Renal pelvis (tissue), 1 donor: ENCODE measurements at regions not wholly inside any gene's neighbourhood (a gene's known extent, or its start where the extent isn't known, plus 50 kb on each side); places are given as distances from the start of the nearest gene placed in this dataset.

Experiments used
- DNase-seq: peaks from one replicate; pipeline ENCODE4 v3.0.0-alpha.2; 2013

DNA sequence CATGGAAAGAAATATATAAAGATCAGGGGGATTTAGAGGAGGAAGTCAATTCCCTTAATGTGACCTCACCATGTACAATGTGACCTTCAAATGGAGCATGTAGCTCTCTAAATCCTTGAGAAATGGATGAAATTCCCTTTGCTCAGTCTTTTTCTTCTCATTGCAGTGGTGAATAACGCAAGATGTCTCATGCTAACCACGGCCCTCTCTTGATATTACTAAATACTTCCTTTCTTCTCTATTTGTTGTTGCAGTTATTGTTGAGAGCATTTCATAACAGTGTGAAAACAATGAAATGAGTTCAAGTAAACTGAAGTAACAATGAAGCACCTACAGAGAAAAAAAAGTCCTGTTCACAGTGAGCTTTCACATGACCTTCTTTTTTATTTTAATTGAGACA is 55.6 kb downstream of the ZNF281 start:
- DNase-seq, result no peak

DNA sequence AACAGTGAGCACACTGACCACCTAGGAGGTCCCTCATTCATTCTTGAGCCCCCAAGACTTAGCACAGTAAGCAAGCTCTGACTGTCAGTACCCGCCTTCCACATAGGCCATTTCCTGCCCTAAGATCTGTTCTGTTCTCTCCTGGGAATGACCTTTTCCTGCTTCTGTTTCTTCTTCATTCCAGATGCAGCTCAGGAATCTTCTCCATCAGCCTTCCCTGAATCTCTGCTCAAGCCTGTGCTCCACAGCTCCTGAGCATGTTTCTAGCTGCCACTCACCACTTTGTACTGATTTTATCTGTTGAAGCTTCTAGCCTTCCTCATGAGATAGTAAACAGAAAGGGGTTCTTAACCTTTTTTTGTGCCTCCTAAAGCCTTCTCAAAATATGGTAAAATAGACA is 56.6 kb downstream of the ZNF281 start:
- DNase-seq, result no peak

DNA sequence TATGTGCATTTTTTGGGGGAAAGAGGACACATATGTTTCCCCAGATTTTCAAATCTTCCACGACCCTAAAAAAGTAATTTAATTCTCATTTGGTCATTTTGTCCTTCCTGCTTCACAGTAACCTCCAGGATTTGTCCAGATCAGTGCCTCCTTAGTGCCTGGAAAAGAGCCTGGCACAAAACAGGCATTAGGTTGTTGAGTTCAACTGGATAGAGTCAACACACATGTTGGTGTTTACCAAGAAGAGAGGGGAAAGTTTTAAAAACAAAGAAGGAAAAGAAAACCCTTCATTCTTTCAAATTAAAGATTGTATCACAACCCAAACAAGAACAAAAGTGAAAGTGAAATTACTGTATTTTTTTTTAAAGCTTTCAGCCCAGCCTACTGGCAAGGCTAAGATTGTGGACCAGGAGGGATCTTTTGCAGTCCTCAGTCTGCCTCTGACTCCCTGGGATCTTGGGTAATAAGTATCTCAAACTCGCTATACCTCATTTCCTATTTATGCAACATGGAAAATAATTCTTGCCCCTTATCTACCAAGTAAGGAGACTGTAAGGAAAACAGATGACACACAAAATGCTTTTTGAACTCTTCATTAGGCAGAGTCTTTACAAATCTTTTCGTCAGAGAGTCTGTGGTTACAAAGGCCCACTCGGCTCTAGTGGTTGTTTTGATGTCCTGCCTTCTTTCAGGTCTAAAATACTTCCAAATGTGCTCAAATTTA is 57.8 kb downstream of the ZNF281 start:
- no peak for DNase-seq

DNA sequence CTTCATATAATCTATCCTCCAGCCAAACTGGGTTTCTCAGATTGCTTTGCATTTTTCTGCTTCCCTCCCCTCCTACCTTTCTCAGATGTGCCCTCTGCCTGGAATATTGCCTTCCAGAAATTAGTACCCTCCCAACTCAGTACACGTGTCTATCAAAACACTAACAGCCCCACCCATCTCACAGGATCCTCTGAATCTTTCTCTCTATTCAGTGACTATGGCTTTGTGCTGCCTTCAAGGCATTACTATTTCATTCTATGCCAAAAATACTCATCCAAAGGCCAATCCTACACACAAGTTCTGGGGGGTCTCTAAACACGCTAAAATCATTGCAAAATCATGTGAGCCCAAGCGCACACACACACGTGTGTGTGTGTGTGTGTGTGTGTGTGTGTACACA is 58.4 kb downstream of the ZNF281 start:
- DNase-seq, result no peak

DNA sequence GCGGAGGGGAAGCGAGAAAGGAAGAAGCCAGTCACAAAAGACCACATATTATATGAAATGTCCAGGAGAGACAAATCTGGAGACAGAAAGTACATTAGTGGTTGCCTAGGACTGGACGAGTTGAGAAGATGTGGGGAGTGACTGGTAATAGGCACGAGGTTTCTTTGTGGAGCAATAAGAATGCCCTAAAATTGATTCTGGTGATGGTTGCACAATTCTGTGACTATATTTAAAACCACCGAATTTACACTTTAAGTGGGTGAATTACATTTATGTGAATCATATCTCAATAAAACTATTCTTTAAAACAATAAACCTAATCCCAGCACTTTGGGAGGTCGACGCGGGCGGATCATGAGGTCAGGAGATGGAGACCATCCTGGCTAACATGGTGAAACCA is 63.1 kb downstream of the ZNF281 start:
- DNase-seq, result no peak

DNA sequence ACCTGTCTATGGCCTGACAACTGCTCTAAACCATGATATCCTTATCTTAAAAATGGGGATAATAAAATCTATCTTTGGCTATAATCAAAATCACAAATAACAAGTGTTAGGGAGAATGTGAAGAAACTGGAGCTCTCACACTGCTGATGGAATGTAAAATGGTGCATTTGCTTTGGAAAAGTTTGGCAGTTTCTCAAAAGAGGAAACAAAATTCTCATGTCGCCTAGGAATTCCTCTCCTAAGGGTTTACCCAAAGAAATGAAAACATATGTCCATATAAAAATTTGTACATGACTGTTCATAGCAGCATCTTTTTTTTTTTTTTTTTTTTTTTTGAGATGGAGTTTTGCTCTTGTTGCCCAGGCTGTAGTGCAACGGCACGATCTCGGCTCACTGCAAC is 64.3 kb downstream of the ZNF281 start:
- no peak for DNase-seq

DNA sequence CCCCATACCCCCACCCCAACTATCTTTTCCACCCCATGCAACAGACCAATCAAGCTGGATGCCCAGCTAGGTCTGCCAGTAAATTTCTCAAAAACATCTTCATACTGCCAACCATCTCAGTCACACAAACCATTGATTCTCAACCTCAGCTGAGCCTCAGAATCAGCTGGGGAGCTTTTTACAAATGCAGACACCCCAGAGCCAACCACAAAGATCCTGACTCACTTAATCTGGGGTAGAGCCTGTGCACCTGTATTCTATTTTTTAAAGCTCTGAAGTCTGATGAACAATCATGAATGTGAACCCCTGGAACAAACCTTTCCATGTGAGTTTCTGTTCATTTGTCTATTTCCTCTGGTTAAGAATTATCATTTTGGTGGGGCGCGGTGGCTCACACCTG is 66.0 kb downstream of the ZNF281 start:
- DNase-seq, result no peak

DNA sequence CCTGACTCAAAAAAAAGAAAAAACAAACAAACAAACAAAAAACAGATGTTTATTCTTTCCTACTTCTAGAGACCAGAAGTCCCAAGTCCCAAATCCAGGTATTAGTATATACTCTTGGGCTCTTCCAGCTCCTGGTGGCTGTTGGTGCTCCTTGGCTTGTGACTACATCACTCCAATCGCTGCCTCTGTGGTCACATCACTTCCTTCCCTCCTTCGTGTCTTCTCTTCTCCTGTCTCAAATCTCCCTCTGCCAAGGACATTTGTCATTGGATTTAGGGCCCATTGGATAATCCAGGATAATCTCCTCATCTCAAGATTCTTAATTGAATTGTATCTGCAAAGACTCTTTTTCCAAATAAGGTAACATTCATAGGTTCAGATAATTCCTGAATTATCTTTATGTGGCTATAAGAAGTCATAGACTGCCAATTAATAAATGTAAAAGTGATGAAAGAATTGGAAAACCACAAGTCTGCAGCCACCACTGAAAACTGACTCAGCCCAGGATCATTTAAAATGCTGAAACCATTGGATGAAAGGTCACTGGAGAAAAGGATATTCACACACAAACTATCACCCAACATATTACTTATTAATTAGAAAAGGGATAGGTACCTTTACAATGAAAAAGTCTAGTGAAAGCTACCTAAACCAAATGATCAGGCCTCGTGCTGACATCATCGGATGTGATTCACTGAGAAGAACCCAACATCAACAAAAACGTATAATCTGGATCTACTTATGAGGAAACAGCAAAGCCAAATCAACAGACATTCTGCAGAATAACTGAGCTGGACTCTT is 67.1 kb downstream of the ZNF281 start:
- no peak for DNase-seq

DNA sequence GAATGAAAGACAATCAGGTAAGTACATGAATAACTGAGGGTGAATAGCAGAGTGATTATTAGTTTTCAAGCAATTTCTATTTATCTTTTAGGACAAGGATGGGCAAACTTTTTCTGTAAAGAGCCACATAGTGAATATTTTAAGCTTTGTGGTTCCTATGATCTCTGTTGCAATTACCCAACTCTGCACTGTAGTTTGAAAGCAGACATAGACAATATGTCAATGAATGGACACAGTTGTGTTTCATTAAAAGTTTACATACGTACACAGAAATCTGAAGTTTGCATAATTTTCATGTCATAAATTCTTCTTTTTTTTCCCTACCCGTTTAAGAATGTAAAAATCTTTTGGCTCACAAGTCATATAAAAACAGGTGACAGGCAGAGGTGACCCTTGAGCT is 71.4 kb downstream of the ZNF281 start:
- no peak for DNase-seq

DNA sequence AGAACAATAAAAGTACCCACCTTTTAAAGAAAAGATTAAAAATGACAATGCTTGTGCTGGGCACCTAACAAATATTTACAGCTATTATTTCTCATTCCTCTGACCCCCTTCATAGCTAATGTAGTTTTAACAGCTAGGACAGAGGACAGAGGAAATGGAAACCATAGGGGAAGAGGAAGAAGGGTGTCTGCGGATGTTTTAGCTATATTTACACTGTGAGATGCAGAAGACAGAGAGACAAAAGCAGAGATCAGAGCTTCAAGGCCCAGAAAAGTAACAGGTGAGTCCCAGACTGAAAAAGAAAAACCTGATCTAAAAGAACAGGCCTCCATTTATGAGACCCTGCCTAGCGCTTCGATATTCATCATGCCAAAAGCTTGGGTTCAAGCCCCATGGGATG is 72.0 kb downstream of the ZNF281 start:
- no peak for DNase-seq

DNA sequence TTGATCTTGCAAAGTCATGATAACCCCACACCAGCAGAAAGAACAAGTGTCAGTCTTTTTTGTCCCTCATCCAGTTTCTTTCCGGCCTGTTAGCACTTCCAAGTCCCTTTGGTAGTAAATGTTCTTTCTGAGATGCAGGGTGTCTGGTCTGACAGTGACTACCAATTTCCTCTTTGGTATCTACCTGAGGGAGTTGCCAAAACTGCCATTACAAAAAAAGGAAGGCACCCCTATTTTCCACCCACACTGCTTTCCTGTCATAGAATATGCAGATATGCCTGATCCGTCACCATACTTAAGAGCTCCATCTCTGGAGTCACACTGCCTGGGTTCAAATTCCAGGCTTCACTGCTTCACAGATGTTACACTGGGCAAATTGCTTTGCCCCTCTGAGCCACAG is 72.4 kb downstream of the ZNF281 start:
- no peak for DNase-seq

DNA sequence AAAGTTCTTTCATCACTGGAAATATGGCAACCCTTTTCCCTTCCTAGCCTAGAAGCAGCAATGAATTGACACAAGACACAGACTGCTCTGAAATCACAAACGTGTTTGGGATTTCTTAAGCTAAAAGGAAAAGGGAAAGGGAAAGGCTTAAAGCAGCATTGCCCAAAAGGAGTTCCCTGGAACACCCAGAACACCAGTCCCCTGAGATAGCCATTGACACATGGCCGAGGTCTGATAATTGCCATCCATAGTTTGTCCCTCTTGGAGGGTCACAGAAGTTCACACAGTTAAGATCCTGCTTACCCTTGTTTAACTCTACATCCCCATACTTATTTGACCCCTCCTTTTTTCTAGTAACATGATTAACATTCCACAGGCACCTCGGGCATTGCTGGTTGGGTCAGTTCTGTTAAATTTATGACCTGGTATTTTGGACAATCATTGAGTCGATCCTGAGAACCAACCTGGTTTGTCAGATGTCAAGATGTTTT is 72.9 kb downstream of the ZNF281 start:
- DNase-seq, result no peak

DNA sequence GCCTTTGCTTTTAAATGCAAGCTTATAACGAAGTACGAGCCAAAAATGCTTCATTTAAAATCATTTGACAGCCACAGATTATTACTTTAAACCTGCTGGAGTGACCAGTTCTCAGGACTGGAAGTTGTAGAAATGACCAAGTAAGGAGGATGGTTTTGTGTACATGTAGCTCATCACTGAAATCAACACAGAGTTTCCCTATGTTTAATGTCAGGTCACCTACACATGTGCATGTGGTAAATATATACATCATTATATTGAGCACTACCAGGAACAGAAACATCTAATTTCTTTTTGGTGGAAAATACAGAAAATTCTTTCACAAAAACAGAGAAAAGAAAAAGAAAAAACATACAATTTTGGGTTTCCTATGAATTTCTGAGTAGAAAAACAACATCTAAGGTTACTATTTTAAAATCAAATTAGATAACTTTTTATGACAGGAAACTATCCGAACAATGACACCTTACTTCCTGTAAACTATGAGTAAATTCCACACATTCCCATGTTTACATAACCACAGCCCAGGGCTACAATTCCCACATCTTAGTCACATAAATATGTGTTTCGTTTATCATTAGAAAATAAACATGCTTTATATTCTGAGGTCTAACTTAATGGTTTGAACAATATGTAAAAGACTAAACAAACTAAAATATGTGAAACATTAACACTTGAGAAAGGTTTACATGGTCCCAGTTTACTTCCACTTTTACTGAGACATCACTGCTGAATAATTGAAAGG is 73.6 kb downstream of the ZNF281 start:
- no peak for DNase-seq

DNA sequence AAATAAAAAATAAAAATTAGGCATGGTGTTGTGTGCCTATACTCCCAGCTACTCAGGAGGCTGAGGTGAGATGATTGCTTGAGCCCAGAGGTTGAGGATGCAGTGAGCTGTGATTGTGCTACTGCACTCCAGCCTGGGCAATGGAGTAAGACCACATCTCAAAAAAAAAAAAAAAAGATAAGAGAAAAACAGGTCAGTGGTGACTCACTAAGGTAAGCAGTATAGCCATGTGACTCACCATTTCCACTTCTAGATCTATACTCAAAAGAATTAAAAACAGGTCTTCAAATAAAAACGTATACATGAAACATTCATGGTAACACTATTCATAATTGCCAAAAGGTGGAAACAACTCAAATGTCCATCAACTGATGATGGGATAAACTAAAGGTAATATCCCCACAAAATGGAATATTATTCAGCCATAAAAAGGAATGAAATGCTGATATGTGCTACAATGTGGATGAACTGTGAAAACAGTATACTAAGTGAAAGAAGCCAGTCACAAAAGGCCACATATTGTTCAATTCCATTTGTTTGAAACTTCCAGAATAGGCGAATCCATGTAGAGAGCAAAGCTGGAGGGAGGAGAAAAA is 75.1 kb downstream of the ZNF281 start:
- DNase-seq, result no peak

DNA sequence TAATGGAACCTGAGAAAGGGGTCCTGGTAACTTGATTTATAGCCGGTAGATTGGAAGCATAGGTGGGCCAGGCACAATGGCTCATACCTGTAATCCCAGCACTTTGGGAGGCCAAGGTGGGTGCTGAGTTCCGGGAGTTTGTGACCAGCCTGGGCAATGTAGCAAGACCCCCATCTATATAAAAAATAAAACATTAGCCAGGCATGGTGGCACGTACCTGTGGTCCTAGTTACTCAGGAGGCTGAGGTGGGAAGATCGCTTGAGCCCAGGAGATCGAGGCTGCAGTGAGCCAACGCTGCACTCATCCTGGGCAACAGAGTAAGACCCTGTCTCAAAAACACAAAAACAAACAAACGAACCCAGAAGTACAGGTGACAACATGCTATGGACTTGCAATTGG is 76.5 kb downstream of the ZNF281 start:
- no peak for DNase-seq

DNA sequence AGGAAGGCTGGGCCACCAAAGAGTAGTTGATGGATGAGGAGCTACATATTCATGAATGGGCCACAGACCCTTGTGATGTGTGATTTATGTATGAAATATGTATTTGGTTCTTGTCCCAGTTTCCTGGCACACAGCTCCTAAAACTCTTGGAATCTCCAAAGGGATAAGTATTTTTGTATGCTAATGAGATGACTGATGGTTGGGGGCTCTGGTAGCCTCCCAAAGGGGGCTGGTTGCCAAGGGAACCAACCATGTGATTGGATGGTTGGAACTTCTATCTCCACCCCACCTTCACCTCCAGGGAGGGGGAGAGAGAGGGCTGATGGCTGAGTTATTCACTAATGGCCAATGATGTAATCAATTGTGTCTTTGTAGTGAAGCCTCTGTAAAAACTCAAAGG is 77.1 kb downstream of the ZNF281 start:
- no peak for DNase-seq

DNA sequence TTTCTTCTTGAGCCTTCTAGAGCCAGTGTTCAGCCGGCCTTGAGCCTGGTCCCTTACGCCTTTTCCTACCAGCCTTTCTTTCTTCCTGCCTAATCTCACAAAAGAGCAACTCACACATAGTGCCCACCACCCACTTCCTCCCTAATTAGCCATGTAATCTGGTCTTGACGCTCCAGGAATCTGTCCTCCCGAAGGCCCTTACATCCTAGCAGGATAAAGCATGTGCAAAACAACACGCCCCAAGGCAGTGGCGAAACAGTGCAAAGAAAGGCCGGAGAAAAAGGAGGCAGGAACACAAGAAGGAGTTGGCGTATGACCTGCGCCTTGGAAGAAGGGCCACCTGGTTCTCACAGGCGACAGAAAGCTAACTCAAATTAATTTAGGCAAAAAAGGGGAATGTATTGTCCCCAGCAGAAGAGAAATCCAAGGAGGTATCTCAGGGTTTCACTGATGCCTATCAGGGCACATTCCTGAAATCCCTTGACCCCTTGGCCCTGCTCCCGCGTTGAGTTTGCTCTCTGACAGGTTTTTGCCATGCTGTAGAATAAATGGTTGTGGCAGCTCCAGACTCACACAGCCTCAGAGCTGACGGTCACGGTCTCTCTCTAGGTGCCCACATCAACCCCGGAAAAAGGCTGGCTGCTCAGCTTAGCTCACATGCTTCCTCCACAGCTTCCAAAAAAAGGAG is 79.0 kb downstream of the ZNF281 start:
- DNase-seq, result no peak

DNA sequence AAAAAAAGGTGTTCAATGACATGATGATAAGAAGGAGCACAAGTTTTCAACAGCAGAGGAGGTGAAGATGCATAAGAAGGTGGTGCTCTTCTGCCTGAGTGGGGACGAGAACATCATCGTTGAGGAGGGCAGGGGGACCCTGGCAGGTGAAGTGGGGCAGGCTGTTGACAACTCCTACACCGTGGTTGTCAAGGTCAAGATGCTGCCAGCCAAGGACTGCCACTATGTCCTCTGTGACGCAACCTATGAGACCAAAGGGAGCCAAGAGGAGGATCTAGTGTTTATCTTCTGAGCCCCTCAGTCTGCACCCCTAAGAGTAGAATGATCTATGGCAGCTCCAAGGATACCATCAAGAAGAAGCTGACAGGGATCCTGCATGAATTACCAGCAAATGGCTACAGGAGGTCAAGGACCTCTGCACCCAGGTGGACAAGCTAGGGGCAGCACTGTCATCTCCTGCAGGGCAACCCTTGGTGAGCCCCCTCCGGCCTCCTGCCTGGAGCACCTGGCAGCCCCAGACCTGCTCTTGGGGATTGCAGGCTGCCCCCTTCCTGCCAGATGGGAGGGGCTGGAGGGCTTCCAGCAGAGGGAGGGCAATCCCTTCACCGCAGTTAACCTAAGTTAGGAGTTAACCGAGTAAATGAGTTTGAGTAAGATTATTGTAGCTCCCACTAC is 80.5 kb downstream of the ZNF281 start:
- no peak for DNase-seq

DNA sequence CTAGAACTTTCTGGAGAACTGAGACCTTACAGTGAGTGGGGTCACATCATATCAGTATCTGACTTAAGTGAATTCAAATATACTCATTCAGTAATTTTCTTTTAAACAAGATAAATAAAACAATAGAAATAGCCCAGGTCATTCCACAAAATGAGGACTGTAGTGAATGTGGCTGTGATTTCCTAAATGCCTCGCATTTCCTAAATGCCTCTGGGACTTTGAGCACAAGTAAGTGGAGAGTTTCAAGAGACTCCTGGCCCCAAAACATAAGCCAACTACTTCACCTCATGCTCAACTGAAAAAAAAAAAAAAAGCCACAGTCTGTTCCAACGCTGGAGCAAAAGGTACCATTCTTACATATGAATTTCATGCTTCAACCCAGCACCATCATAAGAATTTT is 81.5 kb downstream of the ZNF281 start:
- DNase-seq, result no peak

DNA sequence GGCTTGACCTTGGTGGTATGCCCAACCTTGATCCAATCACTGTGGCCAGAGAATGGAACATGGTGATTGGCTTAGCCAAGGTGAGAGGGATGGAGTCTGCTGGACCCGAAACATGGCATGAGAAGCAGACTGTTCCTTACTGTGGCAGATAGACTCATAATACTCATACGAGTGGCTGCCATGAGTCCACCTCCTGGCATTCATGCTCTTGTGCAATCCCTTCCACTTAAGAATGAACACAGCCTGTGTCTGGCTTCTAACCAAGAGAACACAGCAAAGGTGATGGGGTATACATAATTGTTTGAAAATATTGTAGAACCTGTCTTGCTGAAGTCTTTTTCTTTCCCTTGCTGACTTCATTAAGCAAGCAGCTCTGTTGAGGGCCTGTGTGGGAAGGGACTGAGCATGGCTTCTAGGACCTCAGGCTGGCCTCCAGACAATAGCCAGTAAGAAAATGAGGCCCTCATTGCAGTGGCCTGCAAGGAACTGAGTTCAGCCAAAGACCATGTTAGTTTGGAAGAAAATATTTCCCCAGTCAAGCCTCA is 85.9 kb downstream of the ZNF281 start:
- no peak for DNase-seq

DNA sequence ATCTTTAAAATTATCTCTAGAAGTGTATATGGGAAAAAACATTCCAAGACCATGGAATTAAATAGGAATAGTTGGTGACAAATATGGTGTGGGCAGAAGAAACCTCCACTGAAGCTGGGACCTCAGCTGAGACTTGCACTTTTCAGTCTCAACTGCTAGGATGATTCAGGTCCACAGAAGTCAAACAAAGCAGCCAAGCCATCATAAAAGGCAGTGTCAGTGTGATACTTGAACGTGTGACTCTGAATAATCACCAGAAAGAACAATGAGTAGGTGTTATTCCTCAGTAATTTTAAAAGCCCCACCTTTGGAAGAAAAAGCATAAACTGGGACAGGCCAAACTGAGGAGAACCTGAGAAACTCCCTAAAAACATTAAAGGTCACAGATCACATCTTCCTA is 90.7 kb downstream of the ZNF281 start:
- DNase-seq, result no peak
